HG03097 (cell line): ENCODE measurements at regions not wholly inside any gene's neighbourhood (a gene's known extent, or its start where the extent isn't known, plus 50 kb on each side); places are given as distances from the start of the nearest gene placed in this dataset.

Experiments
- ATAC-seq: cut with Tn5 transposase; IDR thresholded peaks from one replicate; pipeline ENCODE4 v1.9.1; 2021; ENCODE audit not compliant: unreplicated experiment, low FRiP score

DNA sequence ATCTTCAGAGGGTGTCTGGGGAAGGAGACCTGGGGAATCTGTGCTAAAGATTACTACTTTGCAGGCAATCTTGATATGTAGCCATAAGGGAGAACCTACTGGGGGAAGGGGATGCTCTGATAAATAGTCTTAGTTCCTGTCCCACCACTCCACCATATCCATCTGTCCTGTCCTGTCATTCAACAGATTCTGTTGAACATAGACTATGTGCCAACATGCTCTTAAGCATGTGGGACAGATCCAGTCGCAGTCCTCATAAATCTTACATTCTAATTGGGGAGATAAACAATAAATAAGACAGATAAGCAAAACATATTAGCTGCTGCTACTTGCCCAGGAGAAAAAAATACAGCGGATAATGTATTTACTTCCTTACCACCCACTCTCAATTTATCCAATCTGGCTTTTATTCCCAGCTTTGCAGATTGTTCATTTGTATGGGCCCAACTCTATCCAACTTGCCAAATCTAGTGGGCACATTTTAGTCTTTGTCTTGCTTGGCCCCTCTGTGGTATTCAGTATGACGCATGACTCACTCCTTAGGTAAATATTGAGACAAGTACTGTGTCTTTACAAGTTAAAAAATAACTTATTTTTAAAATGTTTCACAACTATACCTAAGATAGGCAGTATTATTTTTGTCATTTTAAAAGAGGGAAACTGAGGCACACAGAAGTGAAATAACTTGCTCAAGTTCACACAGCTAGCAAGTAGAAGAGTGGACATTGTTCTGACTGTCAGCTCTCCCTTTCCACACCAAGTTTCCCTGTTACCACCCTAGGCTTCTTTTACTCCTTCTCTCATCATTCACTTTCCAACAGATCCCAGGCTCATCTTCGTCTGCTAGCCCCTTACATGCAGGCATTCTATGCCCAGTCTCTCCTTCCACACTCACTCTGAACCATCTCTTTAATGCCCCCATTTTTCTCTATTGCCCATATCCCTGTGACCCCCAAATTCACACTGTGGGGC, 133.6 kb upstream of the SESN3 start:
- no peak for ATAC-seq

DNA sequence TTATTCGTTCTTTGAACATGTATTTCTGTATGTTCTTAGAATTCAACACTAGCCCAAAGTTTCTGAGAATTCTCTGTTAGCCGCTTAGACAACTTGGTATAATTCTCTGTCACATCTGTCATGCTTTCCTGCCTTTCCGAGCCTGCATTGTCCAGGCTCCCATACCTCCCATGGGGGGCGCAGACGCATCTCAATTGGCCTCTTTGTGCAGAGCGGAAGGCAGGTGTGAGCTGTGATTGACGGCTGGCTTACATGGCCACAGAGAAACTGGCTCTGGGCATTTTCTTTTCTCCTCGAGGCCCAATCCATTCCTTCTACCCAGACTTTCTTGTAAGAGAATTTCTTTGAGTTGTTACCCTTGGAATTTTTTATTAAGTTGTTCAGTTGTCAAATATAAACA, 132.7 kb upstream of the SESN3 start:
- no peak for ATAC-seq

- ATAC-seq, result no peak
Measured at GRCh38 chr11:95363164-95363563, 132.2 kb upstream of the SESN3 start.

GRCh38 chr11:95361180-95361579, 130.2 kb upstream of the SESN3 start:
- no peak for ATAC-seq

- no peak for ATAC-seq
Measured at GRCh38 chr11:95360377-95361075, 129.5 kb upstream of the SESN3 start.

DNA sequence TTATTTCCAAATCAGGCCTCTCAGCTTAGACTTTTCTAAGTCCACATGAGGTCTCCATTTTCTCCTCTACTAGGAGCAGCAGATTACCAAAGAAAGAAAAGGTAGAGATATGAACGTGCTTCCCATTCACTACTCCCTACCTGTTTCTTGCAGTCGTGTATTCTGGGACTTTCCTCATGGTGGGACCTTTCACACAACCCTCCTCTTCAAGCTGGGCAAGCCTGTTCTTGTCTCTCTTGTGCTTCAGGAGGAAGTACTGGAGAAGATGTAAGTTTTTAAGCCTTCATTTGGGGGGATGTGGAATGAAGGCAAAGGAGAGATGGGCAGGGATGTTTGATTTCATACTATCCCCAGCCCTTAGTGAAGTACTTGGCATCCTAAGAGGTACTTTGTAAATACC, 128.8 kb upstream of the SESN3 start:
- ATAC-seq, result no peak

DNA sequence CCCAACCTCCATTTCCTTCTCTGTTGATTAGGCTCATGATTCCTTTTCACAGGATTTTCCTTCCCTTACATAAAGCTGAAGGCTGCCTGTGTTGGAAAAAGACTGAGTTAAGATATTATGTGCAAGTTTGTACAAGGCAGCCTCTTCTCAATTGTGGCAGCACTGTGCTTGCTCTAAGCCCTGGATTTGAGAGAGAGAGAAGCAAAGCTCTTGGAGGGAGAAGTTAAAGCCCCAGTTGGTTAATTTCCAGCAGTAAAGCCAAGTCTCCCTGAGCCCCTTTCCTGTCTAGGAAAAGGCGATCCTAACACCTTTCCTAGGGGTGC, 128.3 kb upstream of the SESN3 start:
- ATAC-seq, result no peak

DNA sequence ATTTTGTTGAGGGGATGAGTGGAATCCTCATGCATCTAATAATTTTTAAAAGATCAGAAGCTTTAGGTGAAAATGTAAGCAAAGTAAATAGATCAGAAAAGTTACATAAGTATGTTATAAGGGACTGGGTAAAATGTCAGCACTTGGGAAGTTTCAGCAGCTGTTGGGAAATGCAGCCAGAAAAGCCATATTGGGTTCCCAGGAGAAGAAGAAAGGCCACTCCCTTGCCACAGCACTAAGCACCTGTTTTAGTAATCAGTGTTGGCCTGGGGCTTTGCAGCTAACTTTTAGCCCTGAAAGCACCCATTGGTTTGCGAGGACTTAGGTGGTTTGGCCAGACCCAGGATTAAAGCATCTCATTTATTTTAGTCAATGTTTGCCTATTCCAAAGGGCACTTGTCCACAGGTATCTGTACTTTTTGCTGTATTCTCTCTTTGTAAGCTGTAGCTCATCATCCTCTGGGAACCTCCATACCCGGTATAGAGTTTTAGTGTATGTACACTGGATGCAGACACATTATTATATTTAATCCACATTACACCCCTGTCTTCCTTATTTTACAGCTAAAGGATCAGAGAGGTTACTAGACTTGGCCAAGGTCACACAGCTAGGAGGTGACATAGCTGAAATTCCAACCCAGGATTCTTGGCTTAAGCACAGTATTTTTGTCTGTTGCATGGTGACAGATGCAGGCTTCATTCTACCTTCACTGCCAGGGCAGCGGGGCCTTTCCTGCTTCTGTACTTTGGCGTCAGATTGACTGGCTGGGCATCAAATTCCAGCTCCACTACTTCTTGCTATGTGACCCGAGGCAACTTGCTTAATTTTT, 127.7 kb upstream of the SESN3 start:
- ATAC-seq, result no peak

- no peak for ATAC-seq
Measured at GRCh38 chr11:95354304-95354703, 123.3 kb upstream of the SESN3 start.

DNA sequence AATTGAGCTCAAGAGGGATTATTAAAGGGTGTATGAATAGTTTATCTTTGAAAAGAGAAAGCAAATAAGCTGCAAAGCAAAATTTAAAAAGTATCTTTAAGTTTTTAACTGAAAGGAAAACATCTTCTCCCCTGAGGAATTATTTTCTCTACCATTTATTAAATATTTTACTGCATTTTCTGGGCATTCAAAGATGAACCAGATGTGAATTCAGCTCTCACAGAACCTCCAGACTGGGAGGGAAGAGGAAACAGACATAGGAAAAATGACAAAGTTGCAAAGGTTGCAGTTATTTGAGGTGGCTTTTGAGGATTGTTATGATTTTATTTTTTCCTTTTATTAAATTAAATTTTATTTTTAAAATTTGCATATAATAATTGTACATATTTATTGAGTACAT, 122.7 kb upstream of the SESN3 start:
- no peak for ATAC-seq

DNA sequence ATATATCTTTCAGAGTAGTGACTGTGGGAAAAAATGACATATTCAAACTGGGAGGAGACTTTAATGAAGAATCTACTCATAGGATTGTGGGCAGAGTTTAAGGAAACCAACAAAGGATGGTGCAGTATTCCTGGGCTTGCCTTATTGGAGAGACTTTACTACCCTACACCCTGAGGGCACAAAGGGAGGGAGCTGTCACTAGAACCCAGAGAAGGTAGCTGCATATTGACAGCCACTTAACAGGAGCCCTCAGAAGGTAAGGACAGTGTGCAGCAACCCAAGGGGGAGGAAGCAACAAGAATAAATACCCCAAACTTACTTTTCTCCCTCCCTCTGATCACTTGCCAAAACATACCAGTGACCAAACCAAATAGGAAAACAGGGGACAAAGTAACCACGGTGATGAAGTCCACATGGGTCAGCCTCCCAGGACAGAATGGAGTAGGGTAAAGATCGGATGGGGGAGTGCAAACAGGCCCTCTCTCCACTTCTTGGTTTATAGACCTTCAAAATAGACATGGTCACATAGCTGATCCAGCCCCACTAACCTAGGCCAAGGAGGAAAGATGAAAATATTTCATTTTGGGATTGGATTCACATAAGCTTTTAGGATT, 121.8 kb upstream of the SESN3 start:
- no peak for ATAC-seq

- no peak for ATAC-seq
Measured at GRCh38 chr11:95349345-95349942, 118.4 kb upstream of the SESN3 start.

GRCh38 chr11:95346265-95346664, 115.3 kb upstream of the SESN3 start:
- ATAC-seq, result no peak

GRCh38 chr11:95345651-95346050, 114.6 kb upstream of the SESN3 start:
- ATAC-seq, result no peak

DNA sequence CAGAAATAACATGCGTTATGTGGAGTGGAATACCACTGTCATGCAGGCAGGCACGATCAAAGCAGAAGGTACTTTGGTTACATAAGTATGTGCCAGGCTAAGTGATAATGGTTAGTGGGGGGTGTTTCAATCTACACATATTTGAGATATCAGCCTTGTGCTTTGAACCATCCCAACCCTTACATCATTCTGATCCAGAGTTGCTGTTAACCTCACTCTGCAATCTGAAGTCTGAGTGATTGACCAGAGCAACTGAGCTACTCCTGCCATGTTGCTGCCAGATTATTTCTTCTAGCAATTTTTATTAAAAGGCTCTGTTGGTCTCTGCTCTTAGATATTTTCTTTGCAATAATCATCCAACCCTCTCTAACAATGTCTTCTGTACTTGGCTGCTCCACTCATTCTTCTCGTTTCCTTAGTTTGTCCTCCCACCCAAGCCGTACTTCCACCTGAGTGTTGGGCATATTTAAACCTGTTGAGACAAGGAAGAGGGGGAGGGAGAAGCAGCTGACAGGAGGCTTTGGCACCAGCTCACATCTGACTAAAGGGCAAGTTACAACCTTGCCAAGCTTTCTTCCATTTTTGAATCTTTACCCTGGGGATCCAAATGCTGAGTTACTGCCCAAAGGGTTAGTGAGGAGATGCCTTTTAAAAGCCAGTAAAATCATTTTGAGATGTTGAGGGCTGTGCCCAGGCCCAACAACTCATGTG, 114.1 kb upstream of the SESN3 start:
- no peak for ATAC-seq

DNA sequence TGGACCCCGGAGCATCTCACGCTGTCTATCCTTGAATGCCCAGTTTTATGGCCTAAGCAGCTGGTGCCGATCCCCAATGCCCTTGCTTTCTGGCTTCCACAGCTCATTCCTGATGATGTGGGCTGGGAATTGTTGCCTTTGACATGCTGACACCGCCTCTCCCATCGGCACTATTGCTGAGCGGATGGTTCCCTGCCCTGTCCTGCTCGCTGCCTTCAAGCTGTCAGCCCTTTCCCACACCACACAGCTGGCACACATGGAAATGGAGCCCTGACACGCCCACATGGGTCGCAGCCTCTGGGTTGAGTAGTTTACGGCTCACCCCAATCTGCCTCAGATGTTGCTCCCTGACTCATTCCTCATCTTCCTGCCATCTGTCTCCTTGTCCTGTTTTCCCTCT, 110.2 kb upstream of the SESN3 start:
- ATAC-seq, result no peak

DNA sequence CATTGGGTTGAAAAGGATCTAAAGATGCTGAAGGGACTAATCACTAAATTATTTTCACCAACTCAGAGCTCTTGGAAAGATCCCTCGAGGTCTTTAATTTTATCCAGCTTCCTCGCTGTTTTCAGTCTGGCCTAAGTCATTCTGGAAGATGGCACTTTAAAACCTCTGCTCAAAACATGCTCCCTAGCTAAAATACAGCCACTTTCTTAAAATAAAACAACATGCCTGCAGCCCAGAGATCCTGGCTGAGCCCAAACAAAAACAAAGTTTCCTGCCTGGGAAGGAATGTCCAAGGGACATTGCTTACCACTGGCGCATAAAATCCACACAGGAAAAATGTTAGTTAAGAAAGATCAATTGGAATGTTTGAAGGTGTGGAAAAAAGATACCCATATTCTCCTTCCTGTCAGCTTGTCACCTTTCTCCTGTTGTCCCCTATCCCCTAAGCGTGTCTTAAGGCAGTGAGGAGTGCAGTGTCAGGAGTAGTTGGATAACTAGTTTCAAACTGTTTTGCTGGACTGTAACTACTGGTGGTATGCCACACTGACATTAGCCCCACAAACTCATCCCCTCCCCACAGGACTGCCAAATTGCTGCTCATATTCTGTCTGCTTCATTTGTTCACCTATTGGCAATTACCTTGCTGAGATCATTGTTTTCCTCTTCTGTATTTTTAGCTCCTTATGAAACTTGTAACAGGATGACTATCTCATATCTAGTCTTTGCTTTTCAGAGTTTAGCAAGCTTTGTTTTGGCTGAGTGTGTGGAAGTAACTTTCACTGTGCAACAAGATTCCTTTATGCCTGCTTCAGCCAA, 108.3 kb upstream of the SESN3 start:
- ATAC-seq, result no peak

GRCh38 chr11:95338430-95338991, 107.5 kb upstream of the SESN3 start:
- no peak for ATAC-seq
